Endothelial cell of umbilical vein (primary cell): ENCODE measurements at regions not wholly inside any gene's neighbourhood (a gene's known extent, or its start where the extent isn't known, plus 50 kb on each side); places are given as distances from the start of the nearest gene placed in this dataset.
"Not testable (repeated sequence)": the region's sequence is repeated elsewhere in the genome, so short reads cannot be mapped to it uniquely, and the experiment has no call there.

Experiments
- BruUV-seq: library from RNA; stranded (reverse); fragments of 400-500 nt; replicated peaks from 2 replicates; lab custom pipeline; 2021; lab: Mats Ljungman, UMichigan
- CTCF ChIA-PET: fragments of 300-600, 350-600 bp; sonication (Branson Sonifier 250); formaldehyde crosslinking; loops from one replicate; lab custom pipeline; 2021; ENCODE audit warnings: antibody characterized with exemption, inconsistent platforms; lab: Charles Lee
- POLR2A ChIA-PET: fragments of 300-600, 350-600 bp; sonication (Branson Sonifier 250); formaldehyde crosslinking; loops from one replicate; lab custom pipeline; 2021; ENCODE audit warnings: antibody characterized with exemption, inconsistent platforms; lab: Charles Lee
- DNase-seq: peaks from one replicate; pipeline ENCODE4 v3.0.0-alpha.2; 2011; ENCODE audit warnings: low read depth, low spot score
- FAIRE-seq: peaks from 2 replicates; lab custom pipeline; 2011; peaks lifted over from hg19 to GRCh38; lab: Jason Lieb, UNC
- H2AFZ ChIP-seq: 2 replicates; pipeline ENCODE4 v1.6.0; 2012; ENCODE audit warnings: low read depth, low read length, control low read depth, inconsistent platforms
- H3K27ac ChIP-seq: 2 replicates; pipeline ENCODE4 v1.5.1; 2011; ENCODE audit warnings: low read depth, mild to moderate bottlenecking, control low read depth, low read length, moderate library complexity; ENCODE audit not compliant: insufficient read depth
- H3K27me3 ChIP-seq, 2 experiments: 2 replicates each; pipeline versions ENCODE4 v1.6.0 to v1.6.1; 2011; ENCODE audit warnings: low read length in 2 of 2, mixed read lengths in 1 of 2; ENCODE audit not compliant: control insufficient read depth in 2 of 2, insufficient read depth in 2 of 2
- H3K36me3 ChIP-seq, 2 experiments: 2 replicates in 1 of 2; 3 replicates in 1 of 2; pipeline ENCODE4 v1.5.1; 2011; ENCODE audit warnings: low read length in 2 of 2, mild to moderate bottlenecking in 1 of 2, moderate library complexity in 1 of 2; ENCODE audit not compliant: control insufficient read depth in 2 of 2, insufficient read depth in 2 of 2; ENCODE audit errors: extremely low read depth in 1 of 2
- H3K4me1 ChIP-seq: 3 replicates; pipeline ENCODE4 v1.5.1; 2011; ENCODE audit warnings: mild to moderate bottlenecking, low read length; ENCODE audit not compliant: control insufficient read depth, insufficient read depth; ENCODE audit errors: extremely low read depth
- H3K4me2 ChIP-seq: 2 replicates; pipeline ENCODE4 v1.6.1; 2011; ENCODE audit warnings: low read length, control low read depth, mixed read lengths; ENCODE audit not compliant: insufficient read depth
- H3K4me3 ChIP-seq, 3 experiments: fragments of 200-600 bp in 1 of 3; sonication (generic), shearing (Covaris generic) in 1 of 3; replicated peaks in 1 of 3; 2 replicates each; pipeline ENCODE4 v1.5.1; 2011 to 2016; ENCODE audit warnings: control low read depth in 3 of 3, low read length in 3 of 3, mild to moderate bottlenecking in 2 of 3, inconsistent platforms in 1 of 3, low read depth in 1 of 3, moderate library complexity in 1 of 3; ENCODE audit not compliant: insufficient read depth in 1 of 3
- H3K79me2 ChIP-seq: 2 replicates; pipeline ENCODE4 v1.6.0; 2012; ENCODE audit warnings: low read length, inconsistent platforms; ENCODE audit not compliant: control insufficient read depth, insufficient read depth
- H3K9ac ChIP-seq: replicated peaks from 2 replicates; pipeline ENCODE3; 2011; ENCODE audit warnings: low read length, control low read depth; ENCODE audit not compliant: insufficient read depth; ENCODE audit errors: extremely low read depth
- H3K9me1 ChIP-seq: replicated peaks from 3 replicates; pipeline ENCODE4 v1.6.0; 2011; ENCODE audit warnings: mild to moderate bottlenecking, low read length; ENCODE audit not compliant: control insufficient read depth, insufficient read depth; ENCODE audit errors: extremely low read depth
- H3K9me3 ChIP-seq: replicated peaks from 2 replicates; pipeline ENCODE4 v1.5.1; 2012; ENCODE audit warnings: low read length, inconsistent platforms; ENCODE audit not compliant: control insufficient read depth, insufficient read depth
- H4K20me1 ChIP-seq: replicated peaks from 2 replicates; pipeline ENCODE3; 2011; ENCODE audit warnings: mild to moderate bottlenecking, low read length; ENCODE audit not compliant: control insufficient read depth, insufficient read depth; ENCODE audit errors: extremely low read depth
- EZH2 ChIP-seq: IDR thresholded peaks from 2 replicates; pipeline ENCODE4 v1.6.1; 2012; ENCODE audit warnings: borderline replicate concordance, low read depth, mild to moderate bottlenecking, moderate library complexity, low read length, inconsistent platforms; ENCODE audit not compliant: severe bottlenecking
- FOS ChIP-seq: IDR thresholded peaks from 2 replicates; pipeline ENCODE4 v1.6.1; 2011; ENCODE audit warnings: mild to moderate bottlenecking, low read length, moderate library complexity, borderline replicate concordance; ENCODE audit not compliant: insufficient read depth
- GATA2 ChIP-seq: IDR thresholded peaks from 2 replicates; pipeline ENCODE4 v1.7.0; 2011; ENCODE audit warnings: low read depth, mild to moderate bottlenecking, moderate library complexity, mixed read lengths, low read length; ENCODE audit not compliant: insufficient read length, insufficient read depth
- JUN ChIP-seq: IDR thresholded peaks from 2 replicates; pipeline ENCODE4 v1.6.1; 2011; ENCODE audit warnings: borderline replicate concordance, low read depth; ENCODE audit not compliant: insufficient read length, insufficient read depth
- MAX ChIP-seq: IDR thresholded peaks from 2 replicates; pipeline ENCODE4 v1.6.1; 2011; ENCODE audit not compliant: insufficient read depth, insufficient read length
- MYC ChIP-seq: IDR thresholded peaks from one replicate; pipeline ENCODE4 v1.6.1; 2011; ENCODE audit warnings: mild to moderate bottlenecking, low read depth, low read length
- POLR2A ChIP-seq: IDR thresholded peaks from 2 replicates; pipeline ENCODE4 v1.6.1; 2012; ENCODE audit warnings: low read depth, mild to moderate bottlenecking, control low read depth, low read length
- POLR2AphosphoS5 ChIP-seq: IDR thresholded peaks from 2 replicates; pipeline ENCODE4 v1.6.1; 2012; ENCODE audit warnings: low read depth, mild to moderate bottlenecking, control low read depth, low read length, moderate library complexity; ENCODE audit not compliant: insufficient read depth
- dilution Hi-C: fragments of 300-500 bp; cut with MboI; formaldehyde crosslinking; loops from one replicate; pipeline ENCODE4 v1.15.0; 2019; ENCODE audit warnings: low sequenced_read_pairs; ENCODE audit not compliant: extremely low pct_ligation_motif_present
- intact Hi-C: fragments of 100-400 bp; cut with micrococcal nuclease; formaldehyde crosslinking; loops from one replicate; pipeline ENCODE4 v1.10.0; 2022
- TF ChIP-seq, protein P1 (sequence below), 2 donors: IDR thresholded peaks; 1 replicate in 1 of 2; 2 replicates in 1 of 2; pipeline ENCODE4 v1.5.1; 2011; ENCODE audit warnings: low read length in 2 of 2, mild to moderate bottlenecking in 2 of 2, moderate library complexity in 2 of 2, control low read depth in 1 of 2, inconsistent platforms in 1 of 2, low read depth in 1 of 2; ENCODE audit not compliant: insufficient read depth in 1 of 2; ENCODE audit errors: extremely low read depth in 1 of 2

DNA sequence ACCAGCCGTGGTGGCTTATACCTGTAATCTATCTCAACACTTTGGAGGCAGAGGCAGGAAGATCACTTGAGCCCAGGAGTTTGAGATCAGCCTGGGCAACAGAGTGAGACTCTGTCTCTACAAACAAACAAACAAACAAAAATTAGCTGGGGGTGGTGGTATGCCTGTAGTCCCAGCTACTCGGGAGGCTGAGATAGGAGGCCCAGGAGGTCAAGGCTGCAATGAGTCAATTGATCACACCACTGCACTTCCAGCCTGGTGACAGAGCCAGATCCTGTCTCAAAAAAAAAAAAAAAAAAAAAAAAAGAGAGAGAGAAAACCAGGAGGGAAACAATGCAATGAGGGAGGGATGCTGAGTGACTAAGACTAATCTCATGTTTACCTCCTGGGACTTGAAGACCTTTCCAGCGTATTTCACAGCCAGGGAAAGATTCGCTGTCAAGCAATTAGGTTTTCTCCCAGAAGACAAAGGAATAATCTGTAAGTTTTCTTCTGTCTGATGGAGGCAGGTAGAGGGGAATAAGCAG, 51.1 kb upstream of the MIER3 start:
- no peak for FAIRE-seq
- Histone ChIP-seq H3K27me3 (peaks cover 8% of the 10 kb centered on the region in 2 experiments), H3K4me3 (no peak overlapping the region), H2AFZ (no peak overlapping the region), H3K36me3 (no peaks in the 10 kb centered on the region), H4K20me1 (no peaks in the 10 kb centered on the region), H3K9ac (no peak overlapping the region), H3K9me3 (no peaks in the 10 kb centered on the region), H3K79me2 (no peaks in the 10 kb centered on the region), H3K4me2 (no peak overlapping the region), H3K4me1 (no peaks in the 10 kb centered on the region), H3K9me1 (no peaks in the 10 kb centered on the region), H3K27ac (no peak overlapping the region)
- intact Hi-C loops (no loop called here), dilution Hi-C loops (no loop called here)
- BruUV-seq = no TSS peak
- DNase-seq = no peak
- no peak for TF ChIP-seq MYC
- no peak for TF ChIP-seq EZH2
- no peak for TF ChIP-seq POLR2AphosphoS5
- TF ChIP-seq FOS = no peak
- no peak for TF ChIP-seq JUN
- TF ChIP-seq, protein P1, sequence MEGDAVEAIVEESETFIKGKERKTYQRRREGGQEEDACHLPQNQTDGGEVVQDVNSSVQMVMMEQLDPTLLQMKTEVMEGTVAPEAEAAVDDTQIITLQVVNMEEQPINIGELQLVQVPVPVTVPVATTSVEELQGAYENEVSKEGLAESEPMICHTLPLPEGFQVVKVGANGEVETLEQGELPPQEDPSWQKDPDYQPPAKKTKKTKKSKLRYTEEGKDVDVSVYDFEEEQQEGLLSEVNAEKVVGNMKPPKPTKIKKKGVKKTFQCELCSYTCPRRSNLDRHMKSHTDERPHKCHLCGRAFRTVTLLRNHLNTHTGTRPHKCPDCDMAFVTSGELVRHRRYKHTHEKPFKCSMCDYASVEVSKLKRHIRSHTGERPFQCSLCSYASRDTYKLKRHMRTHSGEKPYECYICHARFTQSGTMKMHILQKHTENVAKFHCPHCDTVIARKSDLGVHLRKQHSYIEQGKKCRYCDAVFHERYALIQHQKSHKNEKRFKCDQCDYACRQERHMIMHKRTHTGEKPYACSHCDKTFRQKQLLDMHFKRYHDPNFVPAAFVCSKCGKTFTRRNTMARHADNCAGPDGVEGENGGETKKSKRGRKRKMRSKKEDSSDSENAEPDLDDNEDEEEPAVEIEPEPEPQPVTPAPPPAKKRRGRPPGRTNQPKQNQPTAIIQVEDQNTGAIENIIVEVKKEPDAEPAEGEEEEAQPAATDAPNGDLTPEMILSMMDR (IDR thresholded peaks at IDR 0.05; ENCODE audit: extremely low read depth in 1 of 2, insufficient read depth in 1 of 2, low read depth in 1 of 2, low read length in 2 of 2) = no peak
- no peak for TF ChIP-seq POLR2A
- TF ChIP-seq MAX = no peak
- TF ChIP-seq GATA2 = no peak
- ChIA-PET POLR2A (no interaction called here), CTCF (no interaction called here)

DNA sequence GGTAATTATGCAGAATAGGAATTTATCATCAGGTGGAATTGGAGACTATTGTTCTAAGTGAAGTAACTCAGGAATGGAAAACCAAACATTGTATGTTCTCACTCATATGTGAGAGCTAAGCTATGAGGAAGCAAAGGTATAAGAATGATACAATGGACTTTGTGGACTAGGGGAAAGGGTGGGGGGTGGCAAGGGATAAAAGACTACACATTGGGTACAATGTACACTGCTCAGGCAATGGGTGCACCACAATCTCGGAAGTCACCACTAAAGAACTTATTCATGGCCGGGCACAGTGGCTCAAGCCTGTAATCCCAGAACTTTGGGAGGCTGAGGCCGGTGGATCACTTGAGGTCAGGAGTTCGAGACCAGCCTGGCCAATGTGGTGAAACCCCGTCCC, 51.6 kb upstream of the MIER3 start:
- POLR2A ChIA-PET, H3K36me3 ChIP-seq, CTCF ChIA-PET, H4K20me1 ChIP-seq, H3K27me3 ChIP-seq, DNase-seq, H3K4me1 ChIP-seq, H3K4me2 ChIP-seq, FAIRE-seq, H3K27ac ChIP-seq, H3K9me3 ChIP-seq, BruUV-seq, dilution Hi-C loops, H2AFZ ChIP-seq, H3K9me1 ChIP-seq, intact Hi-C loops, H3K9ac ChIP-seq, H3K4me3 ChIP-seq, H3K79me2 ChIP-seq: not testable (repeated sequence)
